Caco-2 (cell line): ENCODE measurements at regions not wholly inside any gene's neighbourhood (a gene's known extent, or its start where the extent isn't known, plus 50 kb on each side); places are given as distances from the start of the nearest gene placed in this dataset.
A peak's percentile ranks its signal among the peaks of the same experiment; 100 is the strongest.

ENCODE experiments used
- BruUV-seq: library from RNA; stranded (reverse); fragments of 400-500 nt; replicated peaks from 2 replicates; lab custom pipeline; 2021; lab: Mats Ljungman, UMichigan
- CTCF ChIA-PET: fragments of 300-600 bp; sonication (Branson Sonifier 250); formaldehyde crosslinking; loops from one replicate; lab custom pipeline; 2022; ENCODE audit warnings: antibody characterized with exemption; lab: Charles Lee
- POLR2A ChIA-PET: fragments of 300-600 bp; sonication (Branson Sonifier 250); formaldehyde crosslinking; loops from one replicate; lab custom pipeline; 2022; ENCODE audit warnings: antibody characterized with exemption; lab: Charles Lee
- DNase-seq, 2 experiments: peaks; one replicate each; pipeline versions ENCODE4 v3.0.0 to v3.0.0-alpha.2; 2020 to 2022
- H3K27me3 ChIP-seq: replicated peaks from 2 replicates; pipeline ENCODE4 v1.6.0; 2011; ENCODE audit warnings: low read length; ENCODE audit not compliant: control insufficient read depth, insufficient read depth
- H3K36me3 ChIP-seq: 2 replicates; pipeline ENCODE4 v1.5.1; 2011; ENCODE audit warnings: low read length; ENCODE audit not compliant: control insufficient read depth, insufficient read depth
- H3K4me1 ChIP-seq: fragments of 250-450 bp; sonication (Bioruptor Pico); 2 replicates; pipeline ENCODE4 v1.5.1; 2020; ENCODE audit warnings: mild to moderate bottlenecking
- H3K4me3 ChIP-seq: 2 replicates; pipeline ENCODE4 v1.5.1; 2011; ENCODE audit warnings: low read depth, mild to moderate bottlenecking, control low read depth, low read length
- H3K9me3 ChIP-seq: fragments of 250-450 bp; sonication (Bioruptor Pico); 2 replicates; pipeline ENCODE4 v1.5.1; 2020; ENCODE audit warnings: mild to moderate bottlenecking, moderate library complexity
- H3K27ac Mint-ChIP-seq: one replicate; pipeline ENCODE4 v1.8.0; 2022; ENCODE audit warnings: mixed read lengths; ENCODE audit not compliant: unreplicated experiment
- H3K27me3 Mint-ChIP-seq: one replicate; pipeline ENCODE4 v1.8.0; 2022; ENCODE audit warnings: mixed read lengths; ENCODE audit not compliant: insufficient read depth, unreplicated experiment
- H3K36me3 Mint-ChIP-seq: one replicate; pipeline ENCODE4 v1.8.0; 2022; ENCODE audit warnings: mild to moderate bottlenecking, mixed read lengths; ENCODE audit not compliant: insufficient read depth, unreplicated experiment
- H3K4me1 Mint-ChIP-seq: one replicate; pipeline ENCODE4 v1.8.0; 2022; ENCODE audit warnings: low read depth, mixed read lengths; ENCODE audit not compliant: unreplicated experiment
- H3K4me3 Mint-ChIP-seq: one replicate; pipeline ENCODE4 v1.8.0; 2022; ENCODE audit warnings: mild to moderate bottlenecking, moderate library complexity, mixed read lengths; ENCODE audit not compliant: unreplicated experiment
- H3K9me3 Mint-ChIP-seq: one replicate; pipeline ENCODE4 v1.8.0; 2022; ENCODE audit warnings: mixed read lengths; ENCODE audit not compliant: unreplicated experiment
- CTCF ChIP-seq, 2 experiments: fragments of 200-600 bp in 1 of 2; IDR thresholded peaks; 1 replicate in 1 of 2; 2 replicates in 1 of 2; pipeline versions ENCODE4 v1.5.1 to v1.8.0; 2011 to 2022; ENCODE audit warnings: antibody characterized with exemption in 1 of 2, control low read depth in 1 of 2, inconsistent platforms in 1 of 2, low read depth in 1 of 2, low read length in 1 of 2, mild to moderate bottlenecking in 1 of 2, moderate library complexity in 1 of 2; ENCODE audit not compliant: insufficient read depth in 1 of 2, severe bottlenecking in 1 of 2, unreplicated experiment in 1 of 2
- intact Hi-C: fragments of 100-400 bp; cut with micrococcal nuclease; formaldehyde crosslinking; loops from one replicate; pipeline ENCODE4 v1.10.0; 2022; ENCODE audit not compliant: unreplicated experiment

GRCh38 chr6:6801635-6802218 is 213.2 kb downstream of the LY86 start:
- no peaks in the 10 kb centered on the region for H3K9me3 Mint-ChIP-seq
- intact Hi-C loops = no loop called here
- CTCF ChIA-PET = no interaction called here
- no peaks in the 10 kb centered on the region for H3K36me3 Mint-ChIP-seq
- BruUV-seq = no TSS peak
- TF ChIP-seq CTCF (IDR thresholded peaks at IDR 0.05; ENCODE audit: insufficient read depth in 1 of 2, low read depth in 1 of 2, low read length in 1 of 2, severe bottlenecking in 1 of 2, unreplicated experiment in 1 of 2) = no peak
- H3K27me3 ChIP-seq = no peaks in the 10 kb centered on the region
- H3K4me3 ChIP-seq = no peak overlapping the region
- no peak overlapping the region for H3K27ac Mint-ChIP-seq
- H3K4me1 Mint-ChIP-seq = no peaks in the 10 kb centered on the region
- POLR2A ChIA-PET = no interaction called here
- H3K4me1 ChIP-seq = no peaks in the 10 kb centered on the region
- no peaks in the 10 kb centered on the region for H3K36me3 ChIP-seq
- H3K4me3 Mint-ChIP-seq = no peak overlapping the region
- no peak for DNase-seq
- H3K27me3 Mint-ChIP-seq = no peaks in the 10 kb centered on the region
- no peaks in the 10 kb centered on the region for H3K9me3 ChIP-seq

GRCh38 chr6:6803180-6803977 is 214.9 kb downstream of the LY86 start:
- Histone ChIP-seq H3K4me1 (no peaks in the 10 kb centered on the region), H3K36me3 (no peaks in the 10 kb centered on the region), H3K27me3 (no peaks in the 10 kb centered on the region), H3K9me3 (no peaks in the 10 kb centered on the region), H3K4me3 (no peak overlapping the region)
- intact Hi-C loops = no loop called here
- H3K4me1 Mint-ChIP-seq = no peaks in the 10 kb centered on the region
- no peaks in the 10 kb centered on the region for H3K9me3 Mint-ChIP-seq
- BruUV-seq = no TSS peak
- no peak overlapping the region for H3K27ac Mint-ChIP-seq
- H3K36me3 Mint-ChIP-seq = no peaks in the 10 kb centered on the region
- CTCF ChIA-PET = no interaction called here
- no peak overlapping the region for H3K4me3 Mint-ChIP-seq
- POLR2A ChIA-PET = no interaction called here
- no peaks in the 10 kb centered on the region for H3K27me3 Mint-ChIP-seq
- TF ChIP-seq CTCF (IDR thresholded peaks at IDR 0.05; ENCODE audit: insufficient read depth in 1 of 2, low read depth in 1 of 2, low read length in 1 of 2, severe bottlenecking in 1 of 2, unreplicated experiment in 1 of 2) = no peak
- DNase-seq = peak in 1 of 2 experiments; percentile 46

DNA sequence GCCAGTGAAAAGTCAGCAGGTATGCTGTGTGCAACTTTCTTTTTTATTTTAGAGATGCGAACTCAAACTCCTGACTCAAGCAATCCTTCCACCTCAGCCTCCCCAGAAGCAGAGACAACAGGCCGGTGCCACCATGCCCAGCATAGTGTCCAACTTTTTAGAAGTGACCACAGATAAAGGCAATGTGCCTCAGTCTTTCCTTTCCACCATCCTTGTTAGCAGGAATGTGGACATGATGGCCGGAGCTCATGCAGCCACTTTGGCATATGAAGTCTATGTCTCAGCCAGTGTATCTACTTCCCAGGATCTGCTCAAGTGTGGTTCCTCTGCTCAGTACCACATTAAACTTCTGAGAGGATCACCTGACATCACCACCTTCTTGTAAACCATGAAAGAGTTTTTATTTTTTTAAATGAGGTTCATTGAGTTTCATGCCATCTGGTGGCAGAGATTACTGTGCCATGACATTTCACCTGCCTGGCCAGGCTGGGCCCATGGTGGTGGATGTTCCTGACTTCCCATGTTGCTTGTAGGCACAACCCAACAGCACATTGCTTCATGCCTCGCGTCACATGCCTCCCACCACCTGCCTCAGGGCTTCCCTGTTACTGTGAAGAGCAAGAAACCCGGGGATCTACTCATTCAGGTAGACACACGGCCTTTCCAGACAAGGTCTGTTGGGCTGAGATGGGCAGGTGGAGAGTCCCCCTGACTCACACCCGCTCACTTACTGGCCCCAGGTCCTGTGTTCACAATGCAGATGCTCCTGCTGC is 216.5 kb downstream of the LY86 start:
- Histone ChIP-seq H3K4me3 (no peak overlapping the region), H3K4me1 (no peaks in the 10 kb centered on the region), H3K9me3 (no peaks in the 10 kb centered on the region), H3K36me3 (no peaks in the 10 kb centered on the region), H3K27me3 (no peaks in the 10 kb centered on the region)
- intact Hi-C loops = no loop called here
- no peaks in the 10 kb centered on the region for H3K9me3 Mint-ChIP-seq
- CTCF ChIA-PET = no interaction called here
- TF ChIP-seq CTCF (IDR thresholded peaks at IDR 0.05; ENCODE audit: insufficient read depth in 1 of 2, low read depth in 1 of 2, low read length in 1 of 2, severe bottlenecking in 1 of 2, unreplicated experiment in 1 of 2) = no peak
- H3K27ac Mint-ChIP-seq = no peak overlapping the region
- no peak overlapping the region for H3K4me3 Mint-ChIP-seq
- POLR2A ChIA-PET = no interaction called here
- H3K27me3 Mint-ChIP-seq = no peaks in the 10 kb centered on the region
- DNase-seq = no peak
- H3K4me1 Mint-ChIP-seq = no peaks in the 10 kb centered on the region
- H3K36me3 Mint-ChIP-seq = no peaks in the 10 kb centered on the region
- BruUV-seq = no TSS peak
